ENCODE measurements at regions not wholly inside any gene's neighbourhood (a gene's known extent, or its start where the extent isn't known, plus 50 kb on each side); places are given as distances from the start of the nearest gene placed in this dataset.
"Not testable (repeated sequence)": the region's sequence is repeated elsewhere in the genome, so short reads cannot be mapped to it uniquely, and the experiment has no call there.

GRCh38 chr4:171229354-171229753 lies 583.9 kb upstream of the GALNTL6 start:
- TF ChIP-seq CTCF (optimal IDR thresholded peaks at IDR 0.05 in 1 of 3, IDR thresholded peaks at IDR 0.05 in 1 of 3, conservative IDR thresholded peaks at IDR 0.05 in 1 of 3; ENCODE audit: extremely low read depth in 1 of 3, insufficient read depth in 2 of 3, low read length in 3 of 3); EZH2 (IDR thresholded peaks at IDR 0.05; ENCODE audit: low read length): not testable (repeated sequence)
